SIG-M5 treated with dmso at 0.1 percent for 504 hours (cell line): ENCODE measurements at regions not wholly inside any gene's neighbourhood (a gene's known extent, or its start where the extent isn't known, plus 50 kb on each side); places are given as distances from the start of the nearest gene placed in this dataset.
"Not testable (repeated sequence)": the region's sequence is repeated elsewhere in the genome, so short reads cannot be mapped to it uniquely, and the experiment has no call there.

Source experiments
- DNase-seq: peaks from one replicate; lab custom pipeline; 2025; ENCODE audit not compliant: unreplicated experiment; lab: John Stamatoyannopoulos, UW

DNA sequence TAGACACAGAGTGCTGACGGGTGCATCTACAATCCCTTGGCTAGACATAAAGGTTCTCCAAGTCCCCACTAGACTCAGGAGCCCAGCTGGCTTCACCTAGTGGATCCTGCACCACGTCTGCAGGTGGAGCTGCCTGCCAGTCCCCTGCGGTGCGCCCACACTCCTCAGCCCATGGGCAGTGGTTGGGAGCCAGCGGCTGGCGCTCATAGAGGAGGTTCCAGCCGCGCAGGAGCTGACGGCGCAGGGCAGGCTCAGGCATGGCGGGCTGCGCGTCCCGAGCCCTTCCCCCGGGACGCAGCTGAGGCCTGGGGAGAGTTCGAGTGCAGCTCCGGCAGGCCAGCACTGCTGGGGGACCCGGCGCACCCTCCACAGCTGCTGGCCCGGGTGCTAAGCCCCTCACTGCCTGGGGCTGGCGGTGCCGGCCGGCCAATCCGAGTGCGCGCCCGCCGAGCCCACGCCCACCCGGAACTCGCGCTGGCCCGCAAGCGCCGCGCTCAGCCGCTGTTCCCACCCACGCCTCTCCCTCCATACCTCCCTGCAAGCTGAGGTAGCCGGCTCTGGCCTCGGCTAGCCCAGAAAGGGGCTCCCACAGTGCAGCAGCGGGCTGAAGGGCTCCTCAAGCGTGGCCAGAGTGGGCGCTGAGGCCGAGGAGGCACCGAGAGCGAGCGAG is 1364.5 kb upstream of the WWC1 start:
- DNase-seq, result not testable (repeated sequence)

DNA sequence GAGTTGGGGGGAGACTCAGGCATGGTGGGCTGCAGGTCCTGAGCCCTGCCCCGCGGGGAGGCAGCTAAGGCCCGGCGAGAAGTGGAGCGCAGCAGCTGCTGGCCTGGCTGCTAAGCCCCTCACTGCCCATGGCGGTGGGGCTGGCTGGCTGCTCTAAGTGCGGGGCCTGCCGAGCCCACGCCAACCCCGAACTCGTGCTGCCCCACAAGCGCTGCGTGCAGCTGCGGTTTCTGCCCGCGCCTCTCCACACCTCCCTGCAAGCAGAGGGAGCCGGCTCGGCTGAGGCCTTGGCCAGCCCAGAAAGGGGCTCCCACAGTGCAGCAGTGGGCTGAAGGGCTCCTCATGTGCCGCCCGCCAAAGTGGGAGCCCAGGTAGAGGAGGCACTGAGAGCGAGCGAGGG is 1355.1 kb upstream of the WWC1 start:
- no peak for DNase-seq

DNA sequence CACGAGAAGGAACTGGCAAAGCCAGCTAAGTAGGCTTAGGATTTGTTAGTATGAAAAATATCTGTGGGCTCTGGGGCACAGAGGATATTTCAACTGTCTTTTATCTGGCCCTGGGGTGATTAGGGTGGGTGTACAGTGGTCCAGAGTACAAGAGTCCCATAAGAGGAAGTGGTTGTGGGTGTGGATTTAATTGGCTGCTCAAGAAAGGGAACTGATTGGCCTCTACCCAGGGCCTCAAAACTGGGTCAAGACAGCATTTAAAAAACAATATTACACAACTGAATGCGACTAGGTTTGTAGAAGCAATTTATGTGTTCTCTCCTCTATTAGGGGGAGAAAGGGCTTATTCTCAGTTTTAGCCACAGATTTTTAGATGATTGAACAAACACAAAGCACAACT is 1353.4 kb upstream of the WWC1 start:
- no peak for DNase-seq

DNA sequence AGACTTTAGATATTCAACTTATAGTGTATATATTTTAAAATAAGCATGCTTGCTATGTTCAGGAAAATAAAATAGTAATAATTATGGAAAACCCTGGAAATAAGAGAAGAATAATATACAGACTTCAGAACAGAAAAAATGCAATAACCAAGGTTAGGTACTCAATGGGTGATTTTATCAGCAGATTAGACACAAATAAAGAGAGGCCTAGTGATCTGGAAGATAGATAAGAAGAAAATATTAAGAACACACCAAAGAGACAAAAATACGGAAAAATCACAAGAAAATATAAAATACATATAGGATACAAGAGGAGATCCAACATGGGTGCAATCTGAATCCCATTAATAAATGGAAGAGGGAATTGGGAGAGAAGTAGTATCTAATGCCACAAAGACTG is 1348.5 kb upstream of the WWC1 start:
- DNase-seq, result no peak

DNA sequence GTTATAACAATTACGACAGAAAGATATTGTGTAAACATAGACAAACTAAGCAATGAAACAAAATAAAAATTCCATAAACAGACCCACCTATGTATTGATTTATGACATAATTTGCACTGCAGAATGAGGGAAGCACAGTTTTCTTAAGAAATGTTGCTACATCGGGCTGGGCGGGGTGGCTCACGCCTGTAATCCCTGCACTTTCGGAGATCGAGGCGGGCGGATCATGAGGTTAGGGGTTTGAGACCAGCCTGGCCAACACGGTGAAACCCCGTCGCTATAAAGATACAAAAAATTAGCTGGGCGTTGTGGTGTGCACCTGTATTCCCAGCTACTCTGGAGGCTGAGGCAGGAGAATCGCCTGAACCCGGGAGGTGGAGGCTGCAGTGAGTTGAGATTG is 1344.4 kb upstream of the WWC1 start:
- DNase-seq, result no peak

DNA sequence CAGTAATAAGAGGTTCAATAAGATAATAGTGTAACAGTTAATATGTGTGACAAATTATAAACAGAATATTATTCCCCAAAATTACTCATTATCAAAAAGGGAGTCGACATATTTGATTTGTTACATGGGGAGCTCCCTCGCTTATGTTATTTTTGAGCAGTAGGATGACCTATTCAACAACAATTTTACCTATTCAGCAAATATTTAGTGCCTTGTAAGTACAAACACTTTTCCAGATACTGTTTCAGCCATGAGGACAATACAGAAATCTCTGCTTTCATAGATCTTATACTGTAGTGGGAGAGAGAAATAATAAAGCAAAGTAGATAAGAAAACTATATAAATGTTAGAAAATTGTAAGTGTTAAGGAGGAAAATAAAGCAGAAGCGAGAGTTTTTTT is 1342.8 kb upstream of the WWC1 start:
- DNase-seq, result no peak

DNA sequence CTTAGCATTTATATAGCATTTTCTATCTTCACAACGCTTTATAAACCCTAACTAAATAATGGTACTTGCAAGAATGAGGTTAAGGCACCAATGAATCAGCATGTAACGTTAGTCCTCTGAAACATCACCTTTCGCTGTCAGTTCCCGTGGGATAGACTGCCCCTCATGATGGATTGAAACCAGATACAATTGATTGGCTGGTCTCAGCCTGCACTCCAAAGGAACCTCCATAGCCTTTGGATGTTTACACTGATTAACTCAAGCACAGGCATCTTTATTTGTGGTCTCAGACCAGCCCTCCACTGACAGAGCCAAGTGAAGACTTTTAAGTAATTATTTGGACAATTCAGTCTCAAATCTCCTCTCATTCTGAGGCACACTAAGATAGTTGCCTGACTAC is 1339.4 kb upstream of the WWC1 start:
- no peak for DNase-seq

DNA sequence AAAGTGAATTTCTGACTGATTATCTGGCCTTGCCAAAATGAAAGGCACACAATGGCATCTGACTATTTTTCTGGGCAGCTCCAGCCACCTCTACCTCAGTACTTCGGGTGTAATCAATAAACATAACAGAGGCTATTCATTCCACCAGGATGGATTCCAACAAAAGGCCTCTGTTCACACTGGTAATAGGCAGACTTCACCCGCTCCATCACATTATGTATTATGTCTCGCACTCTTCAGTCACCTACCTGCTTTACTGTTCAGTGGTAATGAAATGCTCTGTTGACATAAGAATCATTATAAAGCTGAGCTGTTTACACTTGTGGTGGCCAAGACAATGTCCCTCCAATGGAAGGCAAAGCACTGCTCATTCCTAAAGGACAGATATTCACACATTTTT is 1333.7 kb upstream of the WWC1 start:
- no peak for DNase-seq

DNA sequence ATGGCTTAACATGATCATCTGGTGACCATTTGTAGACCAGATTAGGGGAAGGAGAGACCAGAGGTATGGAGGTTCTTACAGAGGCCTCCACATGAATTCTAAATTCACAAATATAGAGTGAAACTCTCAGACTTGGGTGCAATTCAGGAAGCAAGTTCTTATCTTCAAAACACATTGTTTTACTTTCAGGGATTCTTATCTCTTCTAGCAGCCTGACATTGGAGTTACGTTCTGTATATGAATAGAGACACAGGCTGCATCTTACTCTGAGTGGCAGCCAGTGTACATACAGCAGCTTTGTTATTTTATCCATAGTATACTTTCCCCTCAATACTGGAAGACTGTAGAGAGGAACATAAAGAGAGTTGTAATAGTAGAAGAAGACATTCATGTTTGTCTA is 1331.7 kb upstream of the WWC1 start:
- no peak for DNase-seq

DNA sequence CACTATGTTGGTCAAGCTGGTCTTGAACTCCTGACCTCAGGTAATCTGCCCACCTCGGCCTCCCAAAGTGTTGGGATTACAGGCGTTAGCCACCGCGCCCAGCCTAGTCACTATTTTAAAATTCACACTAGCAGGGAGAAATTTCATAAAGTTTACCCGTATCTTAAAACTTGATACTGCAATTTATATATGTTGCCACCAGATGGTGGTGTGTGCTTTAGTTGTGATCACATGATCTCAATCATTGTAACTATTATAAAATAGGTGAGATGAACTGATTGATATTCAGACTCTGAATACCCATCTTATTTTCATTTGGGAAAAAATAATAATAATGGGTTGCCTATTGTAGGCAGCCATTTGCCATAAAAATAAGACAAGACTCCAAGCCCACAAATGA is 1330.4 kb upstream of the WWC1 start:
- no peak for DNase-seq

DNA sequence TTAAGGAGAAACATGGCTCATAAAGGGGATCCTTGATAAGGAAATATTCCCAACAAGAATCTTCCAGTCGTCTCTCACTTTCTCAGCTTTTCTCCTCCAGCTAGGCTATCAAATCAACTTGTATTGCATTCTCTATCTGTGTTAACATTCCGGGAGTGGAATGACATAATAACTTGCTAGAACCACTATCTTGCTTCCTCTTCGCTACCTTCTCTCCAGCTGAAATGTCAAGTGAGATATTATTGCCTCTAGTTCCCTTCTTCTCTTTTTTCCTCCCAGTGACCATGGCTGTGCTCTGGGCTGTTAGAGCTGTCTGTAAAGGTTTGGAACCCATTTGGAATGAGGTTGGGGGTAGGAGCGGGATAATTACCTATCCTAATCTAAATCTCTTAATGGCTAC is 1329.5 kb upstream of the WWC1 start:
- no peak for DNase-seq

DNA sequence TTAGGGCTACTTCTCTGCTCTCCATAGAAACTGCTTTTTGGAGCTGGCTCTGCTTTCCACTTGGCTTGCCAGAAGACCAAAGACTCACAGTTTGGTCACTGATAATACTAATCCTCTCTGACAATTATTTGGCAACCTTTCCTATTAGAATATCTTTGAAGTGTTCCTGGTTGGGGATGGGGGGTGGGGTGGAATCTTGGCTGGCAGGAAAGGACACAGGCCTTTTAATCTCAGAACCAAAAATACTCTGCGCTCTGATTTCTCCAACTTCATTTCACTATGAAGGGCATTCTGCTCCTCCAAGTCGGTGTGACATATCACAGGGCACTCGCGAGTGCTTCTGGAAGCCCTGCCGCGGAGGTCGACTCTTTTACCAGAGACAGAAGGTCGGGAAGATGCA is 1329.0 kb upstream of the WWC1 start:
- no peak for DNase-seq

DNA sequence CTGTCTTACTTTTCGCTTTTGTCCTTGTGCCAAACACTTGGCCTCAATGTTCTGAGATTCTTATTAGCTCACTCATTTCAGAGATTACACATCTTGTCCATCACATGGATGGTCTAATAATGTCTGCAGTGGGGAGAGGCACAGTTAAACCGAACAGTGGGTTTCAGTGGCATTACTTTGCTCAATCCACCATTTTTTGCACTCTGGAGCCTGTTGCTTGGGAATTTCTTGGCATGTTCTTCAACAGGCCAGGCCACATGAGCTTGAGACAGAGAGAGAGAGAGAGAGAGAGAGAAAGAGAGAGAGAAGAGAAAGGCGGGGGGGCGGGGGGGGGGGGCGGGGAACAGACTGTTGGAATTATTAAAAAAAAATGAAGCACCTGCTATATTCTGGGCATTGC is 1327.8 kb upstream of the WWC1 start:
- DNase-seq, result no peak

DNA sequence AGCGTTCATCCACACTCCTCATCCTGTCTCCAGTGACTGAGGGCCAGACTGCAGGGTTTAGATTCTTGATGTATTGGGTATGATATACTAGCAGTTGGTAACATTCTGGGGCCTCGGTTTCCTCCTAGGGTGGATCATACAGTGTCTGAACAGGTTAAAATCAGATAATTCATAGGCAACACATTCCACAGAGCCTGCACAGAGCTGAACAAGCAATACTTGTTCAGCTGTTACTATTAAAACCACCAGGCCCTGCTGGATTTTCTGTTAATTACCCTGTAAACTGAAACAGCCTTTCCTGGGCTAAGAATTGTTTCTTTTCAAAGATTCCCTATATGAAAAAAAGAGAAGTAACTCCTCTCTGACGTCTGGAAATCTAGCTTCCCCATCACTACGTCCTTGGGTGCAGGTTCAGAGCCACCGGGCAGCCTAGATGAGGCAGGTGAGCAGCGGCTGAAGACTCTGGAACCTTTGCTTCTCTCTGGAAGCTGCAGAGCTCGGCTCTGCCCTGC is 1313.5 kb upstream of the WWC1 start:
- DNase-seq, result no peak

DNA sequence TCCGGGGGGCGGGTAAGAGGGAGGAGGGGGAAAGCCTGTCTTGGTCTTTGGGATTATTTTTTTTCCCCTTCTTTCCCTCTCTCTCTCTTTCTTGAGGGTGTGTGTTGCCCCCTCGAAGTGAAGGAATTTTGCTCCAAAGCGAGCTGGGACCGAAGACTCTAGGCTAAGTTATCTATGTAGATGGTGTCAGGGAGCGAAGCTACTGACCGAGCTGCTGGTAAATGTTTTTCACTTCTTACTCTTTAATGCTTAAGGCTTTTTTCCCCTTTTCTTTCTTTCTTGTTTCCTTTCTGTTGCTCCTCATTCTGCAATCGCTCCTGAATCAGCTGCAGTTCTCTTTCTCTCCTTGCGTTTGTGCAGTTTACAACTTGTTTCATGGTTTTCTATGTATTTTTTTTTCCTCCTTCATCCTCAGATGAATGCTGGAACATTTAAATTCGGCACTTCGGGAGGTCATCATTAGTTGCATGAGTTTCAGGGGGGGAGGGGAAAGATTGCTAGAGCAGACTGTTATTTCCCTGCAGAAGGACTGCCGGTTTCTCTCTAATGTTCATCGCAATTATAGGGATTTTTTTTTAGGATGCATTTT is 1312.0 kb upstream of the WWC1 start:
- no peak for DNase-seq

DNA sequence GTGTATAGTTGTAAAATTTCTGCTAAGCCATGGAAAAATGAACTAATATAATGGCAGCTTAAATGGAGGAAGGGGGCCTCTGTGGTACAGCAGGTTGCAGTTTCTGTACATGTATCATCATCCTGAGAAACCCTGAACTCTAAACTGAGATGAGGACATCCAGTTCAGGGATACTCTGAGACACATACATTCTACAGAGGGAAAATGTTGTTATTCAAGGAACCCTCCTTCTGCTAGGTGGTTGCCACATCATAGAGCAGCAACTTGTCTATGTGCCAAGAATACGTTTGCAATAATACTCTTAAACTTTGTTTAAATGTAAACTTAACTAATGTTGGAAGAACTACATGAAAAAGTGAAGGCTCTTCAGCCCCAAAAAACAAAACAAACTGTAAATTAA is 1310.8 kb upstream of the WWC1 start:
- no peak for DNase-seq

DNA sequence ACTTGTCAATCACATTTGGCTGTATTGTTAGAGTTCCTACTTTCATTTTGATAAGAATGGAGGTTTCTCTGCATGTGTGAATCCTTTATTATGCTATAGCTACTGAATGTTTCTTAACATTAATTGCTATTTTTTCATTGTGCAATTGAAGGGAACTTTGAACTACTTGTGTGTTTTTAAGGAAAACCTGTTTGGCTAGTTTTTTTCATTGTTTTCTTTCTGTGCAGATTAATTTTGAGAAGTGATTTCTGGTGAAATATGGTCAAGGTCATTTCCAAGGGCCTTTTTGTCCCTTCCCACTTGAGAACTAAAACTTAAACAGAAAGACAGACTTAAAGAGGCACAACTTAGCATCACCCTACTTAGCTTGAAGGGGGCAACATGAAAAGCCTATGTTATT is 1309.2 kb upstream of the WWC1 start:
- no peak for DNase-seq

DNA sequence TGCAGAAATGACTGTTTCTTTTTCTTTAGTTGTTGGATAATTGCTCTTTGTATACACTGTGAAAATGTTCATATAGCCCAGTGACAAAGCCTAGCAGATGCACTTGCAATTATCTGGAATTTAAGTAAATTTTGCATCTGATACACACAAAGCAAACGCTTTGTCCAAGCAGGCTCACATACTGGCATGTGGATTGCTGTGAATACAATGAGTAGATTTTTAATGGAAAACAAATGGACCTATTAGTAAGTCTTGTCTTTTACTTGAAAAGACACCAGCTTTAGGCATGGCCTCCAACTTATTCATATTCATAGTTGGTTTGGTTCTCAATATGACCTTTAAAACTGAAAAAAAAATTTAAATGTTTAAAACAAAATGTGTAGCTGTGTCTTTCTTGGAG is 1299.8 kb upstream of the WWC1 start:
- no peak for DNase-seq

DNA sequence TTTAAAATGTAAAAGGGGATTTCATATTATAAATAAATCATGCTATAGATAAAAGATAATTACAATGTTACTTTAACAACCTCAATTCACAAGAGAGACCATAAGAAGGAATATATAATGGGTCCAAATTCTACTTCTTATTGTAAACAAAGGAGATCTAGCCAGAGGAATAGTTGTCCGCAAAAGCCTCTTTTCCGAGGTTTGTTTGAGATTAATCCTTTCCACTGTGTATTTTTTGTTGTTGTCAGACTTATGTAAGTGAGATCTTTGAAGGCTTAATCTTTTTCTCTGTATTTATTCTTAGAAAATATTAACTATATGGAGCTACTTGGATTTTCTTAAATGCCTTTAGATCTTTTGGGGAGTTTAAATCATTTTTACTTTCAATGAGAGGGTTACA is 1299.3 kb upstream of the WWC1 start:
- no peak for DNase-seq

DNA sequence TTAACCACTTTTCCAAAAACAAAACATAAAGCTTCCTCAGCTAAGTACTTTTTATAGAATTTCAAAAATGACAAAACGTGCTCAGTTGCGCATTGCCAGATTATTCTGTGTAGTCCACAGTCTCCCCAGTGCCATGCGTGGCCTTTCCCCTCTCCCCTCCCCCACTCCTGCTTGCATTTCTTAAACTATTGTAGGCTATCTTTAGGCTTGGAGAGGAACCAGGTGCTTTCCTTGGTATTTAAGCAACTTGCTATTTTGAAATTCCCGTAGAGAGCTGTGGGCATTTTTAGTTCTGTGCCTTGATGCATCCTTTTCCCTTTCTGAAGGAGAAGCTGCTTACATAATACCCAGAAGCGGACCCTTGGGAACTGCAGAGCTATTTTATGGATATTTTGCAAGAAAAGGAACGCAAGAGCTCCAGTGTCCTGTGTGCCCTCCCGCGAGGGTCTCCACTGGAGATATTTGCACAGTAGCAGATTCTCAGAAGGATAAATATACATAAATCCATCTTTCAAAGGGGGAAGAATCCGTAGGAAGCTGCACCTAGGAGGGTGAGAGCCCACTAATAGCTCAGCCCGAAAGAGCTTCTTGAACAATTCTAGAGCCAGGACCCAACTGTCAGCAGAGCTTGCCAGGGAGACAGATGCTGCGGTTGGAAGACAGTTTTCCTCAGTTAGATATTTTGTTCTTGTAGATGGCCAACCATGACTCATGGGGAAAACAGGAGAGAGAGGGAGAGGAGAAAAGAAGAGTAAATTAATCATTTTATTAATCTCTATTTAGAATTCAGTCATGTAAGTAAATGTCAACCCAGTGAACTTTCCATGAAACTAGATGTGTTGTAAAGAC is 1298.3 kb upstream of the WWC1 start:
- DNase-seq, result no peak

DNA sequence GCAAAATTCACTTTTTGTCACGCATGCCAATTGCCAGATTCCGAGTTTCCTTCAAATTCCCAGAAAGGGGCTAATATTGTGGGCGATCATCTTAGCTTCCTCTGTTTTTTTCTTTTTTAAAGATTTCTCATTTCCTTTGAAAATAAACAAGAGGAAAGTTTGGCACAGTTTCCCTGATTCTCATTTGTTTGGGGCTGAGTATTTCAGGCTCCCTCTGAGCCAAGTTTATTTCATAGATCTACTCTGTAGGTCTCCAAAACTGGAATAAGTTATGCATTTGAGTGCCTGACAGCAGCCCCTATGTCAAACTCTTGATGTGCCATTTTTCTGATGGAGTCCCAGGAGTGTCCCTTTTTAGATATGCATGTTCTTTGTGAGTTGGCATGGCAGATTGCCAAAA is 1297.2 kb upstream of the WWC1 start:
- no peak for DNase-seq

DNA sequence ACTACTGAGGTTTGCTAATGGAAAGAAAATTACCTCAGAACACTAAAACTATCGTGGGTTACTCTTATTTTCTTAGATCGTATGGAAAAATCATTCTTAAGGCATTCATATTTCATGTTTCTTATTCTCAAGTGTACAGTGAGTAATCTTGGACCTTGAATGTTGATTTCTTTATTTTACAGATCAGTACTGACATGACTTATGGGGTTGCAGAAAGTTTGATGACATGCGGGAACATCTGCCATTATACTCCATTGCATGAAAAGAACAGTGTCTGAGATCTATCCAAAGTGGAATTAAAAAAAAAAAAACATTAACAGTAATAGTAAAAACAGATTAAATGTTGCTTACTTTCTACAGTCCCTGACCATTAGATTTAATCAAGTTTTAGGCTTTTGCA is 1290.2 kb upstream of the WWC1 start:
- no peak for DNase-seq
